A549 (cell line): ENCODE measurements at regions not wholly inside any gene's neighbourhood (a gene's known extent, or its start where the extent isn't known, plus 50 kb on each side); places are given as distances from the start of the nearest gene placed in this dataset.

Experiments
- CBX2 ChIP-seq: fragments of 200-600 bp; sonication (generic); IDR thresholded peaks from 2 replicates; pipeline ENCODE4 v1.6.1; 2016; ENCODE audit warnings: low read depth, mild to moderate bottlenecking, borderline replicate concordance
- EP300 ChIP-seq, 2 experiments: fragments of >200 bp; sonication (Bioruptor Twin); formaldehyde crosslinking; IDR thresholded peaks; 2 replicates in 1 of 2; 3 replicates in 1 of 2; pipeline ENCODE4 v1.6.1; 2016 to 2017
- KDM1A ChIP-seq: fragments of 200-600 bp; sonication (generic); IDR thresholded peaks from 2 replicates; pipeline ENCODE4 v1.6.1; 2016; ENCODE audit warnings: low read depth, mild to moderate bottlenecking
- MAZ ChIP-seq: fragments of 150-350 bp; IDR thresholded peaks from 2 replicates; pipeline ENCODE4 v1.6.1; 2014; ENCODE audit warnings: antibody characterized with exemption, low read depth, low read length, borderline replicate concordance
- MYC ChIP-seq: IDR thresholded peaks from 2 replicates; pipeline ENCODE4 v1.6.1; 2012; ENCODE audit warnings: mild to moderate bottlenecking, inconsistent platforms, low read length, improper control_type of control experiment, borderline replicate concordance
- NR3C1 ChIP-seq: fragments of >200 bp; sonication (Bioruptor Twin); formaldehyde crosslinking; IDR thresholded peaks from 3 replicates; pipeline ENCODE4 v1.6.1; 2017
- POLR2A ChIP-seq: IDR thresholded peaks from 2 replicates; pipeline ENCODE4 v1.6.1; 2012; ENCODE audit warnings: mild to moderate bottlenecking, low read length
- RAD21 ChIP-seq, 2 experiments: fragments of >200 bp in 1 of 2; sonication (Bioruptor Twin) in 1 of 2; formaldehyde crosslinking in 1 of 2; IDR thresholded peaks in 1 of 2; conservative IDR thresholded peaks in 1 of 2; 2 replicates in 1 of 2; 3 replicates in 1 of 2; pipeline ENCODE4 v1.6.1; 2012 to 2018; ENCODE audit warnings: inconsistent platforms in 1 of 2
- SMC3 ChIP-seq: fragments of >200 bp; sonication (Bioruptor Twin); formaldehyde crosslinking; IDR thresholded peaks from 3 replicates; pipeline ENCODE4 v1.6.1; 2018; ENCODE audit warnings: inconsistent platforms
- TF ChIP-seq, protein P1 (sequence below): fragments of >200 bp; sonication (Bioruptor Twin); formaldehyde crosslinking; IDR thresholded peaks from 3 replicates; pipeline ENCODE4 v1.5.1; 2016
- TF ChIP-seq, protein P2 (sequence below): fragments of 450-650 bp; IDR thresholded peaks from 2 replicates; pipeline ENCODE4 v1.6.1; 2014; ENCODE audit warnings: antibody characterized with exemption

DNA sequence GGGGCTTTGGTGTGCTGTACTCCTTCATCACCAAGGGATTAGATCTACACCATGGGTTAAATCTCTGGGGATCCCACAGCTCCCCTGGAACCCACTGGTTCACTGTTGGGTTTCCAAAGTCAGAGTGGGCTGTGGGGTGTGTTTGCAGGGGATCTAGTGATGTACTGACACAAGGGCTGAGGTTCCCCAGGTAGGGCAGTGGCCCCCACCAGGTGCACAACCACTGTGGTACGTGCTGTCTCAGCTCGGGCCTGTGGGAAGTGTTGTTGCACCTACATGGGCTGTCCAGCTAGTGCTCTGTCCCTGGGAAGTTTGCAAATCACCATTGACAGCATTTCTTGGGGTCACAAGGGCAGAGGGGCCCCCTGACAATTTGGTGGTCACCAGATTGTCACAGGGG, 134.4 kb upstream of the CDH8 start:
- TF ChIP-seq, protein P1, sequence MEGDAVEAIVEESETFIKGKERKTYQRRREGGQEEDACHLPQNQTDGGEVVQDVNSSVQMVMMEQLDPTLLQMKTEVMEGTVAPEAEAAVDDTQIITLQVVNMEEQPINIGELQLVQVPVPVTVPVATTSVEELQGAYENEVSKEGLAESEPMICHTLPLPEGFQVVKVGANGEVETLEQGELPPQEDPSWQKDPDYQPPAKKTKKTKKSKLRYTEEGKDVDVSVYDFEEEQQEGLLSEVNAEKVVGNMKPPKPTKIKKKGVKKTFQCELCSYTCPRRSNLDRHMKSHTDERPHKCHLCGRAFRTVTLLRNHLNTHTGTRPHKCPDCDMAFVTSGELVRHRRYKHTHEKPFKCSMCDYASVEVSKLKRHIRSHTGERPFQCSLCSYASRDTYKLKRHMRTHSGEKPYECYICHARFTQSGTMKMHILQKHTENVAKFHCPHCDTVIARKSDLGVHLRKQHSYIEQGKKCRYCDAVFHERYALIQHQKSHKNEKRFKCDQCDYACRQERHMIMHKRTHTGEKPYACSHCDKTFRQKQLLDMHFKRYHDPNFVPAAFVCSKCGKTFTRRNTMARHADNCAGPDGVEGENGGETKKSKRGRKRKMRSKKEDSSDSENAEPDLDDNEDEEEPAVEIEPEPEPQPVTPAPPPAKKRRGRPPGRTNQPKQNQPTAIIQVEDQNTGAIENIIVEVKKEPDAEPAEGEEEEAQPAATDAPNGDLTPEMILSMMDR, result no peak
- TF ChIP-seq, protein P2, sequence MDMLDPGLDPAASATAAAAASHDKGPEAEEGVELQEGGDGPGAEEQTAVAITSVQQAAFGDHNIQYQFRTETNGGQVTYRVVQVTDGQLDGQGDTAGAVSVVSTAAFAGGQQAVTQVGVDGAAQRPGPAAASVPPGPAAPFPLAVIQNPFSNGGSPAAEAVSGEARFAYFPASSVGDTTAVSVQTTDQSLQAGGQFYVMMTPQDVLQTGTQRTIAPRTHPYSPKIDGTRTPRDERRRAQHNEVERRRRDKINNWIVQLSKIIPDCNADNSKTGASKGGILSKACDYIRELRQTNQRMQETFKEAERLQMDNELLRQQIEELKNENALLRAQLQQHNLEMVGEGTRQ, result no peak
- TF ChIP-seq MAZ (no peak), RAD21 (conservative IDR thresholded peaks at IDR 0.05 in 1 of 2, IDR thresholded peaks at IDR 0.05 in 1 of 2) (no peak), NR3C1 (no peak), MYC (no peak), CBX2 (no peak), SMC3 (no peak), POLR2A (no peak), KDM1A (no peak), EP300 (IDR thresholded peaks at IDR 0.05) (no peak)
